ENCODE measurements at regions not wholly inside any gene's neighbourhood (a gene's known extent, or its start where the extent isn't known, plus 50 kb on each side); places are given as distances from the start of the nearest gene placed in this dataset.
"Not testable (repeated sequence)": the region's sequence is repeated elsewhere in the genome, so short reads cannot be mapped to it uniquely, and the experiment has no call there.

DNA sequence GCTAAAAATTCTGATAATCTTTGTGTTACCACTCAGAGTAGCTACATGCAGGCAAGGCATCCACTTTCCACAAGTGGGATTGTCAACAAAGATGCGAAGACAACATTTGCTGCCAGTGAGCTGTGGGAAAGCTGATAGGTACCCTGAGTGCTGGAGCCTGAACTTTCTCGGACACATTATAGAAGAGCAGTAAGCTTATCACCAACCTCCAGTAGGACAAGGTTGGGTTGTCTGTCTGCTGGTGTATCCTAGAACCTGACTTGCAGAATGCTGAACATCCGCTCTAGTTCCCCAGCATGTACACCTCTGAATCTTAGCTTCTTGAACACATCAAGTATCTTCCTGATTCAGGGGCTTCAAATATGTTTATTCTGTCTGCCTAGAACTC is 103.8 kb upstream of the PPM1H start:
- DNase-seq: no peak

DNA sequence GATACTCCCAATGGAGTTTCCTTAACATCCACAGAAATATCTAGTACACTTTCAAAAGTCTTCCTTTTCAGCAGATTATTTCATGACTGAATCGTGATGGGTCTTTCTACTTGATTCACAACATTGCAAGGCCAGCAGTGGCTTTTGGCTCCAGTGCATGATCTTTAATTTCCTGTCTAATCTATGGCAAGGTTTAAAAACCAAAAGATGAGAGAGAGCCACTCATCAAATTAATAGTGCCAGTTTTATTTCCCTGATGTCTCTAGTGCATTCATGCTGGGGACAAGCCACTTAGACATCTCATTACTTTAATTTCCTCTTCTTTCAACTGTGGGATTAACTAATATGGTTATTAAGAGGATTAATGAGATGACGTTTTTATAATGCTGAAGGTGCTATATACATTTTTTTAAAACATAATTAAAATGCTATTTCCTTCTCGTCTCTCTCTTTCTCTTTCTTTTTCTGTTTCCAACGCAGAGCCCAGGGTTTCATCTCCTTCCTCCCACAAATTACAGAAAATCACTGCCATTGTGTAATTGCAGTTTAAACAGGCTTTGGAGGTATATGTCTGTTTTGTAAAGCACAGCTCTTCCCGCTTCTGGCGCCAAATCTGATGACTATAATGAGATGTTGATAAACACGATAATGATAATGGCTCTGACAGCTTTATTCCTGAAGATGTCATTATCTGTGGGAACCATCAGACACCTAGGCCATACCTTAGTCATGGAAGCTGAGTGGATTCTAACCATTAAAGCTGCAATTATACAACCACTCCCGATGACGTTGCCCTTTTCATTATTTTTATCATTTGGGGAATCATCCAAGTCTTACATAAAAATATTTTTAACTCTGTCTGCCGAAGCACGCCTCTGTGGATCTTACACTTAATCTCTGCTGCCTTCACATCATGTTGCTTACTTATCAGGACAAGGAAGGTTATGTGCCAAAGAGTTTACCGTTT is 103.1 kb upstream of the PPM1H start:
- DNase-seq: no peak

DNA sequence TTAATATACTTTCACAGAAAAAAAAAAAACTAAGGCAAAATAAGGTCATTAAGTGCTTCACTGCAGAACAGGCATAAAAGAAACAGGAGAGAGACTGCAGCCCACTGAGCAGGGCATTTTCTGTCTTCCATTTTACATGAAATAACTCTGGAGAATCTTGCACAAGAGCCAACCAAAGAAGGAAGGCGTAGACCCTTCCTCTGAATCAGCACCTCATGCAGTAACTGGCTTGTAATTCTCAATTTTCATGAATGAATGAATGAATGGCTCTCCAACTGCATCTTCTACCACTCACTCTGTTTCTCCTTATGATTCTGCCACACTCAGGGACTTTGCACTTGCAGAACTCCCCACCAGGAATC is 102.0 kb upstream of the PPM1H start:
- no peak for DNase-seq

DNA sequence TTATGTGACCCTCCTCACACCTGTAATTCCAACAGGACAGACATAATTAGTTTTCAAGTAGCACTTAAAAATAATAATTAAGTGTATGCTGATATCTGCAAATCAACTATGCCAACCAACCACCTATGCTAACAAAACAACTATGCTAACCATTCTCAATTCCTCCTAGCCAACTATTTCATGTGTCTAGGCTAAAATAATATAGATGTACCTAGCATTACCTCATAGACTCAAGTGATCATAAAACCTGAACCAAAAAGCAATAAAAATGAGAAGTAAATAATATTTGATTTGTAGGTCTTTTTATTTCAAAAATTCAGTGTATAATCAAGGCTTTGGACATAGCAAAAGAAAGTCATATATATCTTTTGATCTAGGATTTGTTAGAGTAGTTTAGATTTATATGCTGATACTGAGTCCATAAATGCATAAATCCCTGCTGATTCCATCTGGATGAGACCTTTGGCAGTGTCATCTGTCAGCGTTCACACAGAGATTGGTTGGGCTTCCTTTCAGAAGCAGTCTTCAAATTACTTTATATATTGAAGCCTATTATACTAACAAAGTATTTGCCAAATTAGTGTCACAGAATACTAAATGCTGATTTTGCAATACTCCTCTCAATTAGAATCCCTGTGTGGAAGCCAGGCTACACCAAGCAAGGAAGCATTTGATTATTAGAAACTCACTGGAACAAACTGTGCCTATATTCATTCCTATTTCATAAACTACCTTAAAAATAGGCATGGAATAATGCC is 101.4 kb upstream of the PPM1H start:
- DNase-seq: no peak

DNA sequence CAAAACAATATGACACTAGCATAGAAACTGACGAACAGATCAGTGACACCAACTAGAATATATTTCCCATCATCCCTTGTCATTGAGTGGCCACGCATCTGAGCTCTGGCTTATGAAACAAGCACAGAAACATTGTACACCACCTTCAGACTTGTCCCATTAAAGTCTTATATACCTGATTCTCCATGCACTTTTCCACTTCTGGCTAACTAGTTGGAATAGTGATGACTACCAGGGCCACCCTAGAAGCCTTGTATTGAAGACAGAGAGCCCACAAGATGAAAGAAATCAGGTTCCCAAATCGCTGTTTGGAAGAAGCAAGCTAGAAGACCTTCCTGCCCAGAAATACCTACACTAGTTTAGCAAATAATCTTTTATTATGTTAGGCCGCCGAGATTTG is 99.7 kb upstream of the PPM1H start:
- no peak for DNase-seq

DNA sequence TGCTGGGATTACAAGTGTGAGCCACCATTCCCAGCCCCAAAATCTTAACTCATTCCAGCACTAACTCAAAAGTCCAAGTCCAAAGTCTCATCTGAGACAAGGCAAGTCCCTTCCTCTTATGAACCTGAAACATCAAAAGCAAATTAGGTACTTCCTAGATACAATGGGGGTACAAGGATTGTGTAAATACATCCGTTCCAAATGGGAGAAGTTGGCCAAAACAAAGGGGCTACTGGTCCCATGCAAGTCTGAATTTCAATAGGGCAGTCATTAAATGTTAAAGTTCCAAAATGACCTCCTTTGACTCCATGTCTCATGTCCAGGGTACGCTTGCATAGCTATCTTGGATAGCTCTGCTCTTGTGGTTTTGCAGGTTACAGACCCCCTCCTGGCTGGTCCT is 94.7 kb upstream of the PPM1H start:
- no peak for DNase-seq

DNA sequence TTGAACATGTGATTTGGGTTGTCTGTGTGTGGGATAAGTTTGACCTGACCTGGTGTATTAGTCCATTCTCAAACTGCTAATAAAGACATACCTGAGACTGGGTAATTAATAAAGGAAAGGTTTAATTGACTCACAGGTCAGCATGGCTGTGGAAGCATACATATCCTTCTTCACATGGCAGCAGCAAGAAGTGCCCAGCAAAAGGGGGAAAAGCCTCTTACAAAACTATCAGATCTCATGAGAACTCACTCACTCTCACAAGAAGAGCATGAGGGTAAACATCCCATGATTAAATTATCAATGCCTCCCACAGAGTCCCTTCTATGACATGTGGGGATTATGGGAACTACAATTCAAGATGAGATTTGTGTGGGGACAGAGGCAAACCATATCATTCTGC is 94.0 kb upstream of the PPM1H start:
- DNase-seq: no peak

DNA sequence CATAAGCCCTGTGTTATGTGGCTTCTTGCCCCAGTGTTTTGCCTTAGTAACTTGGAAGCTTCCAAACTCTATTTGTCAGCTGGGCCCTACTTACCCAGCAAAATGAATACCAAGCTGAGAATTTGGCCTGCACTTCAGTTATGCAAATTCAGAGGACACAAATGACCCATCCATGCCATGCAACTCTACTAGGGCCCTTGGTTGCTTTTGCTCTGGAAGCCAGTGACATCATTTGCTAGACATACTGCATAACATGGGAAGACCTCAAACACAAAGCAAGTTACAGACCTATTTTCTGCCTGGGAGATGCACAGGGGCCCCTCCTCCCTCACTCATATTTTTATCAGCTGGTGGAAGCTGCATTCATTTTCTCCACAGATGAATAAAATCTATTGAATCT is 90.2 kb upstream of the PPM1H start:
- no peak for DNase-seq

DNA sequence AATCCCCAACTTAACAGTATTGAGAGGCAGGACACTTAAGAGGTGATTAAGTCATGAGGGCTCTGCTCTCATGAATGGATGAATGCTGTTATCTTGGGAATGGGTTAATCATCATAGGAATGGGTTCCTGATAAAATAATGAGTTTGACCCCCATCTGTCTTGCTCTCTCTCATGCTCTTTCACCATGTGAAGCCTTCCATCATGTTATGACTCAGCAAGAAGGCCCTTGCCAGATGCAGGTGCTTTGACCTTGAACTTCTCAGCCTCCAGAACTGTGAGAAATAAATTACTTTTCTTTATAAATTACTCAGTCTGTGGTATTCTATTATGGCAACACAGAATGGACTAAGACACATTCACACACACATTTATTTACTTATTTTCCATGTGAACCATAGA is 89.0 kb upstream of the PPM1H start:
- no peak for DNase-seq

DNA sequence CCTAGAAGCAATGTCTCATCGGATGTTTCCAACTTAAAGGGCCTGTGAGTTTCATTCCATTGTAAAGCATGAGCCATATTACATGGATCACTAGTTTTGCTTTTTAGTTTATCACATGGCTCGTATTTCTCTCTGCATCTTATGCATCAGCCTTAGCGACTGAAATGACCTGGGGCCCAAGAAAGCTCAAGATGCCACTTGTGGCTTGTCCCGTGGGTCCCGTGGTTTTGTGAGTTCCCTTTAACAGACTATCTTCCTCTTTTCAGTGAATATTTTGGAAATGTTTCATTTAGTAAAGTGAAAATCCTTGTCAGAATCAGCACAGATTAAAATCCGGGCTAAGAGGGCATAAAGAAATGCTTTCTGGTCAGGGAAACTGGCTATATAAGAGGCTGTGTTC is 86.2 kb upstream of the PPM1H start:
- peak; percentile 10 for DNase-seq

DNA sequence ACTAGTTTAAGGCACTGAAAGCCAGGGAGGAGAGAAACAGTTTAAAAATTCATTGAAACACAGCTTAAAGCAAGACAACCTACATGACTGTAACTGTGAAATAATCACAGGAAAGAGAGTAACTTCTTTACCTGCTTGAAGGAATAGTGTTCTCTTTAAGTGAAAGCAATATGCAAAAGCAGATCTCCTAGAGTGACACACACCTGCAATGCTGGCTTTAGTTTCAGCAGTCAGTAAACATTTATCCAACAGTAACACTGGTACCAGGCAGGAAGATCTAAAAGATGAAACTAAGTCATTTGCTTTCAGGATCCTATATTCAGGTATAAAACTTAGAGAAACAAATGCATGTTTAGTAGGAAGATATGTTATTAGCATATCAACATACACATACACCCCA is 85.3 kb upstream of the PPM1H start:
- no peak for DNase-seq

DNA sequence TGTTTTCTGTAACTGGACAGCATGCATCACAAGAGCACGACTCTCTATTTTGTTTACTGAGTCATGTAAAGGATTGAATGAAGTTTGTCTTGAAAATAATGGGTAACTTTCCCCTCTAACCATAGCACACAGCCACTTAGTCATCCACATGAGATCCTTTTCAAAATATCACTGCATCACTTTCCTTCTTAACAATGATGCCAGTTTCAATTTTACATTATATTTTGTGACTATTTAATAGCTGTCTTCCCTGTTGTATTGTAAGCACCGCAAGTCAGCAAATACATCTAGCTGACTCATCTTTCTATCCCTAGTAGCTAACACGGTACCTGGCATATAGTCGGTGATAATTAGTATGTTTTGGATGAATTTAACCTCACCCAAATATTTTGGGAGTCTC is 83.3 kb upstream of the PPM1H start:
- DNase-seq: no peak

DNA sequence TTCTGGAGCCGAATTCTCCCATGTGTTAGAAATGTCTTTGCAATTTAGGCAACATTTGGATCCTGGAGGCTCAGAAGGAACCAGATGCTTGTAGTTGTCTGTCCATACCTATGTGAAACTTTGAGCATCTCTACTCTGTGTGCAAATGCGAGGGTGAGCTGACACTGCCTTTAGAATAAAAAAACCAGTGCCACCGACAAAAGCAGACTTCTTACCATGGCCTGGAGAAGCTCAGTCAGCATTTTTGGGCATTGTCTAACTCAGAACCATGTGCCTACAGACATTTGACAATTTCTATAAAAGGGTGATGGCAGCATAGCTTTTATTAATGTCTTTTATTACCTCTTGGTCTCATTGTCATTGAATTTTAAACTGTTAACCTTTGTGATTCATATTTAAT is 78.4 kb upstream of the PPM1H start:
- no peak for DNase-seq

DNA sequence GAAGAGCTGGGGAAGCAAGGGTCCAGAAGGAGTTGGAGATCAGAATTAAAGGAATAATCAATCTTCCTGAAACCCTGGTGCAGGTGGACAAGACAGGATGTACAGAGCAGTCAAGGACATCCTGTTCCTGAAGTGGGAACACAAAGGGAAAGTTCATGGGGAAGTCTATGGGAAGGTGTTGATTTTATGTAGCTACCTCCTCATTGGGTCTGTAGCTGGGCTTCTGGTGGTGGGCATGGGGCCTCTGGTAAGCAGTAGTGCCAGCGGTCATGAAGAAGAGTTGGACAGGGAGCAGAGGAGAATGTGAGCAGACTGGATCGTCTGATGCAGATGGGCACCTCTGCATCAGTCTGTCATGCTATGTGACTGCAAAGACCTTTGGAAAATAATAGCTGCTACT is 75.7 kb upstream of the PPM1H start:
- DNase-seq: no peak

DNA sequence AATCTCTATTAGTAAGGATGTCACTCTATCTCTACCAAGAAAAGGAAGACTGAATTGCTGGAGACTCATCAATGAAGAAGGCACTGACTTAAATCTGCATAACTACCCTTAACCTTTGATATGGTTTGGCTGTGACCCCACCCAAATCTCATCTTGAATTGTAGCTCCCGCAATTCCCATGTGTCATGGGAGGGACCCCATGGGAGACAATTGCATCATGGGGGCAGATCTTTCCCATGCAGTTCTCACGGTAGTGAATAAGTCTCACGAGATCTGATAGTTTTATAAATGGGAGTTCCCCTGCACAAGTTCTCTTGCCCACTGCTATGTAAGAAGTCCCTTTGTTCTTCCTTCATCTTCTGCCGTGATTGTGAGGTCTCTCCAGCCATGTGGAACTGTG is 73.4 kb upstream of the PPM1H start:
- DNase-seq: no peak

DNA sequence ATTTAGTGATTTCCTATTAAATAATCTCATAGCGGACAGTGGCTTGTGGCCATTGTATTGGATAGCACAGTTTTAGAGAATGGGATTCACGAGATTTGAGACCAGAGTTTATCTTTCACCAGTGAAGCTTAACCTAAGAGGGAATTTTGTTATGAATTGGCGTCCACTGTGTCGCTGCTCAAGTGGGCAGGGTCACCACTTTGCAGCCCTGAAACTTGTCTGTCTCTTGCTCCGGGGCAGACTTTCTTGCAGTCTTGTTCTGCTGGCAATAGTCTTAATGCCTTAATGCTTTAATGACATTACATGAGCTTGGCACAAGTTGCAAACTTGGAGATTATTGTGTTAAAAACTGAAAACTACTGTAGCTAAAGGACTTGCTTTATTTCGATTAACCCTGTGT is 72.8 kb upstream of the PPM1H start:
- DNase-seq: no peak

DNA sequence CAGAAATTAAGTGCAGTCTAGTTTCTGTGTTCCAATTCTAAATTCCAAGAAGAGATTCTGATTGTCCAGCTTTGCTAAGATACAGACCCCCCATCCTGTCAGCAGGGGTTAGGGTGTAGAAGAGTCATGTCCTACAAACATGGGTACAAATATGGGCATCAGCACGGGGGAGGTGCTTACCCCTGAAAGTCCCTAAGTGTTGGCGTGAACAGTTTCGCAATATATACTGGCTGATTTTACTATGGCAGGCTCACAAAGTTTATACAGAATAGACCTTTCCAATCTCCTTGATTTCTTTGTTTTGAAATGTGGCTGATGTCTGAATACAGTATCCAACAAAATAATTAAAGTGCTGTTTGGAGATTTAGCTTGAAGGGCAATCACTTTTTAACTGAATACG is 71.6 kb upstream of the PPM1H start:
- DNase-seq: no peak

DNA sequence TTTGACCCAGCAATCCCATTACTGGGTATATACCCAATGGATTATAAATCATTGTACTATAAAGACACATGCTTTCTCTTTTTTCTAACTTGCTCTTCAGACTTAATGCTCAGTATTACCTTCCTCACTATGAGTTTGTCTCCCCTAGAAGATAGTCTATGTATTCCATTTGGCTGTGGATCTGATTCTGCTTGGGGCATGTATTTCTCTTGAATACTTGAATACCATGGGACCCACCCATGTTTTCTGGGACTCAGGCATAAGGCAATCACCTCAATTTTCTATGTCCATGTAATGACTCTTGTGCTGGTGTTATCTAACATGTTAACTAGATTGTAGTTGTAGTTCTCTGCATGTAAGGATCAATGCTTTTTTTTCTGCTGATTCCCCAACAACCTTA is 70.4 kb upstream of the PPM1H start:
- no peak for DNase-seq

DNA sequence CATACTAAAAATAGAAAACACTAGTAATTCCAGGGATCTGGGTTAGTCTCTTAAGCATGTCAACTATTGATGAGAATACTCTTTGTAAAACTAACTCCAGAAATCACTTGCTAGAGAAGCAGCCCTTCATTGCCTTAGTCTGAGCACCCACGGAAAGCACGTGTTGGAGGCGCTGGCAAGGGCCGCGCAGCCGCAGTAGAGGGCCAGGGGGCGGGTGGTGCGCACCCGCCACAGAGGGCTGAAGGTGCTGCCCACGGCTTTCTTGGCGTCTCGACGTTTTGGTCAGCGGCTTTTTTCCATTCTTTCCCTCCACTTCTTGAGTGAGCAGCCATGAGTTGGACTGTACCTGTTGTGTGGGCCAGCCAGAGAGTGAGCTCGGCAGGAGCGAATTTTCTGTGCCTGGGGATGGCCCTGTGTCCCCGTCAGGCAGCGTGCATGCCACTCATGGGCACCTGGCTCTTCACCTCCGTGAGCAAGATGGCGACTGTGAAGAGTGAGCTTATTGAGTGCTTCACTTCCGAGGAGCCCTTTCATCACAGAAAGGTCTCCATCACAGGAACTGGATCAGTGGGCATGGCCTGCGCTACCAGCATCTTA is 68.4 kb upstream of the PPM1H start:
- no peak for DNase-seq

DNA sequence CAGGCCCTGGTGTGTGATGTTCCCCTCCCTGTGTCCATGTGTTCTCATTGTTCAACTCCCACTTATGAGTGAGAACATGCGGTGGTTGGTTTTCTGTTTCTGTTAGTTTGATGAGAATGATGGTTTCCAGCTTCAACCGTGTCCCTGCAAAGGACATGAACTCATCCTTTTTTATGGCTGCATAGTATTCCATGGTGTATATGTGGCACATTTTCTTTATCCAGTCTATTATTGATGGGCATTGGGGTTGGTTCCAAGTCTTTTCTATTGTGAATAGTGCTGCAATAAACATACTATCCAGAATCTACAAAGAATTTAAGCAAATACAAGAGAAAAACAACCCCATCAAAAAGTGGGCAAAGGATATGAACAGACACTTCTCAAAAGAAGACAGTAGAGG is 67.1 kb upstream of the PPM1H start:
- DNase-seq: not testable (repeated sequence)

DNA sequence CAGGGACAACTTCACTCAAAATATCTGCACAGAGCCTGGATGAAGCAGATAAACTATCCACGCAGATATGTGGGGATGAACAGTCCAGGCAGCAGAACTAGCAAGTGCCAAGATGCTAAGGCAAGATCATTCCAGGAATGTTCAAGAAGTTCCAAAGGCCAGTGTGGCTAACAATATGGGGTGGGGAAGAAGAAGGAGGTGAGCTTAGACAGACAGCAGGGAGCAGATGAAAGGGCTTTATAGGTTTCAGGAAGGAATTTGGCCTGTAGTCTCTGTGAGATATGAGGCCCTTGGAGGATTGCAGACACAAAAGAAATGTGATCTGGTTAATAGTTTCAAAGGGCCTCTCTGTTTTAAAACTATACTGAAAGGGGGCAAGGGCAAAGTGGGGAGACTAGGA is 63.5 kb upstream of the PPM1H start:
- DNase-seq: no peak

DNA sequence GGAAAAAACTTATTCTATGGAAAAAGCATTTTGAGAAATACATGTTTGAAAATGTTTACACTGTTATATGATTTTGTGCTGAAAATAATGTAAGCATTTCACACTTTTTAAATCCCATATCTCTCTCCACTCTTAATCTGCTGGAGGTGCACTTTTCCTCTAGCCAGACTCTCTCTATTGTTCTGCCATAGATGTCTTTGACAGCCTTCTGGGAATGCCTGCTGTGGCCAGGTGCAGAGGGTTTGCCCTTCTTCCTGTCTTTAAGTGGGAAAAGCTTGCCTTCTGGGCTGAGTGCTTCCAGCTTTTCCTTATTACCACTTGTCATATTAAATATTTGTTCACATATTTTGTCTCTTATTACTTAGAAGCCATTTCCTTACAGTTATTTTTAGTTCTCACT is 60.1 kb upstream of the PPM1H start:
- DNase-seq: no peak

DNA sequence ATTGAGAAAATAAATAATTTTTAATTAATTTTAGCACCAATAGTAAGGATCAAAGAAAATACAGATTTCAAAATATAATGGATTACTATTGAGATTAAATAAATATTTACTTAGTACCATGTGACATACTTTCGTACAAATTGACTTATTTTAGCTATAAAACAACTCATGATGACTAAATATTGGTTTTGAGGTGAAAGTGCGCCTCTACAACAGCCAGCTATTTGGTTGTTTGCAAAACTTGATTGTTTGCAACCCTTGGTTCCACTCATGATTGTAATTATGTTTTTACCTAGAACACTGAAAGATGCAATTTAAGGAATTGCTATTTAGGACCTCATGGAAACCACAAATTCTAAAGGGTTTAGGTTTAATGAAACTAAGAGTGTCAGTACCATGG is 51.9 kb upstream of the PPM1H start:
- no peak for DNase-seq
